NCI-H748 (cell line): ENCODE measurements at regions not wholly inside any gene's neighbourhood (a gene's known extent, or its start where the extent isn't known, plus 50 kb on each side); places are given as distances from the start of the nearest gene placed in this dataset.
A peak's percentile ranks its signal among the peaks of the same experiment; 100 is the strongest.
"Not testable (repeated sequence)": the region's sequence is repeated elsewhere in the genome, so short reads cannot be mapped to it uniquely, and the experiment has no call there.

ENCODE experiments used
- DNase-seq: peaks from one replicate; lab custom pipeline; 2025; ENCODE audit not compliant: unreplicated experiment; lab: John Stamatoyannopoulos, UW

DNA sequence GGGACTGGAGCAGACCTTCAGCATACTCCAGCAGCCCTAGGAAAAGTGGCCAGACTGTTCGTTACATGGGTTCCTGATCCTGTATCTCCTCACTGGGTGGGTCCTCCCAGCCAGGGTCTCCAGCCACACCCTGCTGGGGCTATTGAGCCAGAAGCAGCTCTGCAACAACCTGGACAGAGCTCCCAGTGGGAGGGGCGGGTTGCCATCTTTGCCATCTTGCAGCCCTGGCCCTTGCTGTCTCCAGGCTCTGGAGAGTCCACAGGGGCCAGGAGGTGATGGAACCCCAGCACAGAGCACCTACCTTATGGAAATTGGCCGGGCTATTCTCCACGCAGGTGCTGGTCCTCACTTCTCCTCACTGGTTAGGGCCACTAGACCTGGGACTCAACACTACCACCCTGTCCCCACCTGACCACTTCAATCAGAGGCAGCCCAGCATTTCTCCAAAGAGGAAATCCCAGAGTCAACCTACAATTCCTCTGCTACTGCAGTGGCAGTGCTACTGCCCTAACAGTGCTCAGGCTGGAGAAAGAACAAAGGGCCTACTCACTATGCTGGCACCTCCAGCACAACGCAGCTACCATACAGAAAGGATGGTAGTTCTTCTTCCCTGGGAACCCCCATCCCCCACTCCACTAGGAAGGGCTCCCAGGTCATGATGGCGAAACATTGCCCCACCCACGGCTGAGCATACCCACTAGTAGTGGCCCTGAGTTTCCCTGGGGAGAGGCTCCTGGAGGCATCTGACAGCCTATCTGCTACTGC, 290.2 kb upstream of the NCAM1 start:
- no peak for DNase-seq

DNA sequence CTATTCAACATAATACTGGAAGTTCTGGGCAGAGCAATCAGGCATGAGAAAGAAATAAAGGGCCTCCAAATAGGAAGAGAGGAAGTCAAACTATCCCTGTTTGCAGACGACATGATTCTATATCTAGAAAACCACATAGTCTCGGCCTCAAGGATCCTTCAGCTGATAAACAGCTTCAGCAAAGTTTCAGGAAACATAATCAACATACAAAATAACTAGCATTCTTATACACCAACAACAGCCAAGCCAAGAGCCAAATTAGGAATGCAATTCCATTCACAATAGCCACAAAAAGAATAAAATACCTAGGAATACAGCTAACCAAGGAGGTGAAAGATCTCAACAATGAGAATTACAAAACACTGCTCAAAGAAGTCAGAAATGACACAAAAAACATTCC, 287.8 kb upstream of the NCAM1 start:
- DNase-seq, result not testable (repeated sequence)

DNA sequence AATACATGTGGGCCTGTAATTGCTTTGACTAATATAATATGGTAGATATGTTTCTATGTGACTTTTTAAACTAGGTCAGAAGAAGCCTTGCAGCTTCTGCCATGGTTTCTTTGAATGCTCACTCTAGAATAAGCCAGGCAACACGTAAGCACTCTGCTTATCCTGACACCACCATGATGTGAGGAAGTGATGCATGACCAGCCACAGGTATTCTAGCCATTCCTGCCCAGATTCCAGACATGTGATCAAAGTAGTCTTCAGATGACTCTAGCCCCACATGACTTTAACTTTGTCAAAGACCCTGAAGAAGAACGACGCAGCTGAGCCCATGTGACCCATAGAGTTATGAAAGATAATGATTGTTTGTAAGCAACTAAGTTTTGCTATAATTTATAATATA, 276.1 kb upstream of the NCAM1 start:
- DNase-seq, result no peak

DNA sequence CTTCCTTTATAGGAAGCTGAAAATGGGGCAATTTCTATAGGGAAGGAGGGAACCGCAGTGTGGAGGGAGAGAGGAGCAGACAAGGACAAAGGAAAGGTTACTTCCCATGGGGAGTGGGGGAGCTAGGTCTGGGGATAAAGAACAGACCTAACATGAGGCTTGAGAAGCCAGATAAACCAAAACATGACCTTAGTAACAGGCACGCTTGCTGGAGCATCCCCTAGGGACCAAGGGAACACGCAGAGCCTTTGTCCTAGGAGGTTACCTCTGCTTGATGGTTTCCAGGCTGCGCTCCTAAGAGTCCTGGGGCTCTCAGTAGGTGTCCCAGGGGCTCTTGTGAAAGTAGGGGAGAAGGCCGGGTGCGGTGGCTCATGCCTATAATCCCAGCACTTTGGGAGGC, 271.4 kb upstream of the NCAM1 start:
- no peak for DNase-seq

DNA sequence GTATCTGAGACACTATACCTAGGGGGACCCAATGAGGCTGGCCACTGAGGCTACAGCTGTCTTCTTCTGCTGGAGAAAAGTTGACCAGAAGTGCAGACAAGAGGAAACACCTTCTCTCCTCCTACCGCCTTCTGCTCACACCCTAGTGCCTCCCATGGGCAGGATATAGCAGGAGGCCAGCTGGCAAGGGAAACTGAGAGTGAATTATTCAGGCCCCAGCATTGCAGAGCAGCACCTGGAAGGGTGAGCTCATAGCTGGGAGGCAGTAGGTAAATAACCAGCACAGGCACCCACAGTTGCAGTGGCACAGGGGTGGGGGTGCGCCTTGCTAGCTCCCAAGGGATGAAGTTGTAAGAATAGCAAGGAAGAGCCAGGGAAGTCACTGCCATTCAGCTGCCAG, 267.4 kb upstream of the NCAM1 start:
- no peak for DNase-seq

DNA sequence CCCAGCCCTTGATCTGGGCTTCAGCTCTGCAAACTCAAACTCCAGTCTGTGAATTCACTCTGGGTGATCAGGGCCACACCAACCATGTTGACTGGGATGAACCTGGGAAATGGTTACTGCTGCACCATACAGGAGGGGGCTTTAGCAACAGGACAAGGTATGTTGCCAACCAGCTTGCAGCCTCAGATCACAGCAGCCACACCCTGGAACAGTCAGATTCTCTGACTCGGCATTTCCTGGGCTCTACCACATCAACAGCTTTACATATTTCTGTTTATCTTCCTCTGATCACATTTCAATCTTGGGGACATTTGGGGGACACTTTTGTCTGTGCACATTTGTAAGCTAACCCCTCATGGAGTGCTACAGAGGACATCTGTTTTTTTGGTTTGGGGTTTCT, 267.0 kb upstream of the NCAM1 start:
- DNase-seq, result no peak

DNA sequence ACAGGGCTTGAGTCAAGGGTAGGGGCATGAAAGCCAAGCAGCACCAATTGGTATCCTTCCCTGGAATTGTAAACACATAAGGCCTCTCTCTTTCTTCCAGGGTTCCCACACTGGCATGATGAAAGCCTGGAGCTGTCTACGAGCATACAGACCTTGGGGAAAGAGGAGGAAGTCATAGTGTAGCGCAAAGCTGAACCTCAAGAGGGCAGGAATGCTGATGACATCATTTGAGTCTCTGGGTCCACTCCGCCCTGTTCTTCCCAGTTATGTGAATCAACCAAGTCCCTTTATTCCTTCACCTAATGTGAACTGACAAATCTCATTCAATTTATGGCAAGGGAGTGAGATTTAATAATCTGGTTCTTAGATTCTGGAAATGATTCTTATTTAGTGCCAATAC, 266.4 kb upstream of the NCAM1 start:
- DNase-seq, result peak; percentile 1

DNA sequence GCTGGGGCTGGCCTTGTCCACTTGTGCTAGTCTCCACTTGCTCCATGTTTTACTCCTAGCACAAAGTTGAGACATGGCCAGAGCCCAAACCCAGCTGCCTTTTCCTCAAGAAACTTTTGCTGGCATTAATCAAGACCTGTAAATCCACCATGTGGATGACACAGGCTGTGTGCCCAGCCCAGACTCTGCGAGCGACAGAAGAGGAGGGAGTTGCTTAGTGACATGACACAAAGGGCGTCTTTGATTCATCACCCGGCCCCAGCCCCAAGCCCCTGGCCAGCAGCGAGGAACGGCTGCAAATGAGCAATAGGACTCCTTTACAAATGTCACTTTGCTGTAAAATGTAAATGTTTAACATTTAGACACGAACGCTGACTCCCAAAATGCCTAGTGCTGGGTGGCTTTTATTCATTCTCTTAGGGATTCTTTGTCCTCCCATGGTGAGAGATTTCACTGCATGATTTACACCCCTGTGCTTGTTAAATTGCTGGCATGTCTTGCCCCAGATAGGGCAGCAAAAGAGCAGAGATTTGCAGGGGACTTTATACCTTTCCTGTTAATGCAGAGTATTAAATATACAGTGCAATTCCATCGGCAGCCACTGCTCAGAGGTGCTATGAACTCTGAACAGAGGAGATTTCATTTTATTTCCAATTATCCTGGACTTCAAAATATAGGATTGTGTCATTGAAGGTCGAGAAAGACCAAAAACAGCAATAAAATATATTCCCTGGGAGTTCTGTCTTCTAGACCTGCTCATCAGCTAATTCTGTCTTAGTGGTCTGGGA, 263.6 kb upstream of the NCAM1 start:
- DNase-seq, result no peak

DNA sequence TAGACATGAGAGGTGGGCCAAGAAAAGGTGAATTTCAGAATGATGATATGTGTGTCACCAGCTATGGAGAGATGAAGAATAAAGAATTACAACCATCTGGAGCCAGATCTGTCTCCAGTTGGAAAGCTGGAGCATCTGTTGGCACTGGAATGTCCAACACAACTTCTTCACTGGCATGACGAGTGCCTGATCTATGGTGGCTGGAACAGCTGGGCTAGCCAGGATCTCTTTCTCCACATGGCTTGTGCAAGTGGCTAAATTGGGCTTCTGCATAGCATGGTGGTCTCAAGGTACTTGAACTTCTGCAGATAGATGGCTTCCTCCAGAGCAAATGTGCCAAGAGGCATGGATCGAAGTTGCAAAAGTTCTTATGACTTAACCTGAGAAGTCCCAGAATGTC, 256.1 kb upstream of the NCAM1 start:
- DNase-seq, result no peak

DNA sequence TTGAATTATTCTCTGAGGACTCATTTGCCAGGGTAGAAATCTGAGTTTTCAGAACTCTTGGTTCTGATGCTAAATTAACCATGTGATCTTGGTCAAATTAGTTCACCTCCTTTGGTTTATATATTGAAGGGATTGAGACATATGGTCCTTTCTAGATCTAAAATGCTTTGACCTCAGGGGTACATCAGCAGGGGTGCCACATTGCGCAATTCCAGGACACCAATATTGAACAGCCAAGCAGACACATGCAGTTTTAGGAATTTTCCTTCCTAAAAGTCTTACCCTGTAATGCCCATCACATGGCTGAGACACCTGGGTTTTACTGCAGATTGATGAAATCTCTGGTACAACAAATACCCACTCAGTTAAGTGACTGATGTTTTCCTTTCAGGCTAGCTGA, 254.4 kb upstream of the NCAM1 start:
- no peak for DNase-seq

DNA sequence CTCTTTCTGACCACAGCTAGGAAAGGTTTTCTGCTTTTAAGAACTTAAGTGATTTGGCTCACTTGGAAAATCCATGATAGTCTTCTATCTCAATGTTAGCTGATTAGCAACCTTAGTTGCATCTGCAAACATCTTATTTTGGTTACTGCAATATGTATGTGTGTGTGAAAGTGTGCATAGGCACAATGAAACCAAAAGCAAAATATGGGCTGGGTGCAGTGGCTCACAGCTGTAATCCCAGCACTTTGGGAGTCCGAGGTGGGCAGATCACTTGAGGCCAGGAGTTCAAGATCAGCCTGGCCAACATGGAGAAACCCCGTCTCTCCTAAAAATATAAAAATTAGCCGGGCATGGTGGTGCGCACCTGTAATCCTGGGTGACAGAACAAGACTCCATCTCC, 246.9 kb upstream of the NCAM1 start:
- DNase-seq, result not testable (repeated sequence)

DNA sequence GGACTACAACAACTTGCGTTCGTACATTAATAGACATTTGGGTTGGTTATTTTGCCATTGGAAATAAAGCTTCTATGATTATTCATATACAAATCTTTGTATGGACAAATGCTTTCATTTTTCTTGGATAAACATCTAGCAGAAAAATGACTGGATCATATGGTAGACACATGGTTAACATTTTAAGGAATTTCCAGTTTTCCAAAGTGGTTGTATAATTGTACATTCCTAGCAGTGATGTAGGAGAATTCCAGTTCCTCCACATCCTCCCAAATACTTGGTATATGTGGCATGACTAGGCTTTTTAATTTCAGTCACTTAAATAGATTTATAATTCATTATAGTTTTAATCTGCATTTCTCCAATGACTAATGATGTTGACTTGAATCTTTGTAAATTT, 246.2 kb upstream of the NCAM1 start:
- no peak for DNase-seq

DNA sequence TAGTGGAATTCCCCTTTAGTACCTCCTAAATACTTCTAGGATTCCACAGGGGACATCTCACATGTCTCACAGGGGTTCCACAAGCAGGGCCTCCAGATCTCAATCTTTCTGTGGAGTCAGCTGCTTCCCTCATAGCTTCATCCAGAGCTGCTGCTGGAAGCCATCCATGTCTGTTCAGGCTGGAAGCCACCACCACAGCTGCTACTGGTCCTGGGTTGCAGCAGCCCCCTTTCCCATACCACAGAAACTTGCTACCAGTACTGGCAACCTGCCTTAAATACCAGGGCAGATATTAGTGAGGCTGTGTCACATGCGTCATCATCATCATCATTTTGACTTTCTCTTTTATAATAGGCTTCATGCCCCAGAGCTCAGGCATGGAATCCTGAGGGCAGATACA, 242.7 kb upstream of the NCAM1 start:
- DNase-seq, result no peak

DNA sequence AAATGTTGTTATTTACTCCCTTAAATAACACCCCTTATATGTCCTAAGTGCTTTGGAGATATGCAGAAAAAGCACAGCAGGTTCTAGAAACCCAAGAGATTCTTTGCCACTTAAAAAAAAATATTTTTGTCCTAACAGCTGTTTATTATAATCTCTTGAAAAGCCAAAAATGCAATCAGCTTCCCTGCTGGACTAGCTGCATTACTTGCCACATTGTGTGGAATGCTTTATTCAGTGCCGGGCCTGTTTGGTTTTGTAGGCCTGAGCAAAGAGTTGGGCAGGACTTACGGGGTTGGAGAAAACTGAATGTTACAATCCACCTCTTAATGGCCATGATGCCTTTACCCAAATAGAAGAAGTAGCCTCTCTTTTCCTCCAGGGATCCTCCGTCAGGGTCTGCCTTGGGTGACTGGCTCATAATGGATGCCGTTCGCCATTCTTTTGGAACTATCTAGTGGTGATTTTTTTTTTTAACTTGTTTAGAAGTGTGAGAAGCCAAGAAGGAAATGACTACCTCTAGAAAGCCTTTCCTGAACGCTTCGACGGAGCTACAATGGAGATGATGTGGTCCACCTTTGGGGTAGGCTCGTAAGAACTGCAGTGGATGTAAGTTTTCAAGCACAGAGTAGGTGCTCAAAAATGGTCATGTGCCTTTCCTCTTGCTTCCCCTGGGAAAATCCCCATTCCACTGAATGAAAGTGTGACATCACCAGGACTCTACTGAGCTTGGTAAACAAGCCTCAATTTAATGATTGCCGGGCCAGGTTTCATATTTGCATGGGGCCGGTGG, 241.3 kb upstream of the NCAM1 start:
- DNase-seq, result peak; percentile 6

DNA sequence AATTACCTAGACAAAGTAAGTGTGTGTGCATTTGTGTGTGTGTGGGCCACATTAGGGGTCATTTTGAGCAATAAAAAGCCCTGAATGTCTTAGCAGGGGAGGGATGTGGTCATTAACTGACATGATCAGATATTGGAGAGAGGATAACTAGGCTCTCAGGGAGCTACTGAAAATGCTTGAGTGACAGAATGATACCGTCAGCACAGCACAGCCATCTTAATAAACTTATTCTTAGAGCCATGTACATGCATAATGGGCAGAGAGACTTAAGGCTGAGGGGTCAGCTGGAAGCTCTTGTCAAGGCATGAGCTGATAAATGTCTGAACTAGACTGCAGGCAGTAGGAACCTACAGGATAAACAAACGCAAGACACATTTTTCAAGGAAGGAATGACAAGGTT, 239.1 kb upstream of the NCAM1 start:
- DNase-seq, result no peak

DNA sequence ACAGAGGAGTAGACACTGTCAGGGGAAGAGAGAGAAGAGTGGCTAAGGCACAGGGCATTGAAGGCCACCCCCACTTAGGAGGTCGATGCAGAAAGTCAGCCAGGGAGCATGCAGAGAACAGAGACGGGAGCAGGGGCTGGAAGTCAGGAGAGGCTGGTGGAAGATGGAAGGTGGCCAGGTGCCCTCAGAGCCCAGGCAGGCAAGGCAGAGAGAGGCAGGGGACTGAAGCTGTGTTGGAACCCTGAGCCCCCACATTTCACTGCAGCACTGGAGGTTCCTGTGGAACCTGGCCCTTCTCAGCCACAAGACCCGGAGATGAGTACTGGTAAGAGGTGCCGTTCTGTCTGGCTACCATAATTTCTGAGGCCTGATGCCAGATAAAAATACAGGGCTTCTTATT, 238.3 kb upstream of the NCAM1 start:
- DNase-seq, result no peak

DNA sequence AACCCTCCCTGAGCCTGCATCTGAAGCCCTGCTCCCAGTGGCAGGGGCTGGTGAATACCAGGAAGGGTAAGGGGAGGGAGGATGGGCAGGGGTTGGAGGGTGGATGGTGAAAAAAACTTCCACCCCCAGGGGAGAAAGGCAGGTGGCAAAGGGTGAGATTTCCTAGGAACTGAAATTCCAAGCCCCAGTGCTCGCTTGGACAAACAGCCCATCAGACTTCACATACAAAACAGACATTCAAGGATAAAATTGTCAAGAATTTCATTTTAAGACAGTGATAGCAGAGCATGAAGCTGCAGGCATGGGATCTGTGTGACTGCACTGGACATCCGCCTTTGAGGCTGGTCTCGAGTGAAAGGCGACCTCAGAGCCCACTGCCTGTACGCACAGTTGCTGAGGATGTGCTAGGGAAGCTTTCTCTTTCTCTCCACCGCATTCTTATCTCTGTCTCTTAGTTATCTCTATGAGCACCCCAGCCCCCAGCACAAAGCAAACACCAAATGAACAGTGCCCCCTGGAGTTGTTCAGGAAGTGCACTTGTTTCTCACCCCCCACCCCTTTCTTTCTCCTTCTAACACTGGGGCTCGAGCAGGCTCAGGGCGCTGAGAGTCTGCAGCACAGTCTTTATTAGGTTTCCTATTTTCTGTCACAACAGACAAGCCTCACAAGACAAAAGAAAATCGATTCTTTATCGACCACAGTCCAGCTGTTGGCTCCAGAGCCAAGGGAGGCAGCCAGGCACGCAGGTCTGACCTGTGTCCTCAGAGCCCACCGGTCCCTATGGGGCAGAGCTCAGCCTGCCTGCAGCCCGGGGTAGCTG, 237.3 kb upstream of the NCAM1 start:
- DNase-seq, result no peak

DNA sequence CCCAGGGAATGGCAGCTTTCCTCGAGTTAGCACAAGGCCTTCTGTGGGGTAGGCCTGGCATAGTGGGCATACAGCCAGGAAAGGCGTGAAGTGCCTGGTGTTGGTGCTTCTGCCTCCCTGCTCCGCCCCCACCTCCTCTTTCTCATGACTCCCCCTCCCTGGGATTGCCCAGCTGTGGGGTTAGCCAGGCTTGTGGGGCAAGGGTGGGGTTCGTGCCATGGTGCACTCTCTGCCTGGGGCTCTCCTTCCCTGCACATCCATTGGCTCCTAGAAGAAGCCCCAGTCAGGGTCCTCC, 236.8 kb upstream of the NCAM1 start:
- peak; percentile 38 for DNase-seq

DNA sequence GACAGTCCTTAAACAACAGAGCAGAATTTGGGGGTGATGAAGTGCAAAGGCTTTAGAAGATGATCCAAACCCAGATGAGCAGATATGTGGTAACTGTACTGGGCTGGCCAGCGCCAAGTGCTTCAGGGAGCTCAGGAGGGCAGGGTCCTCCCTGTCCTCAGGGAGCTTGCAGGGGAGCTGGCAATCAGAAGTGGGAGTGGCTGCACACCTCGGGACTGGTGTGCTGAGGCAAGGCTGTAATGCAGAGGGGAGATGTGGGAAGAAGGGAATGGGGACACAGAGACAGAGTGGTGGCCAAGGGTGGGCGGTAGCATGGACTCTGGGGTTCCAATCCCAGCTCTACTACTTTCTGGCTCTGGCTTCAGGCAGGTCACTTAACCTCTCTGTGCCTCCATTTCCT, 235.6 kb upstream of the NCAM1 start:
- DNase-seq, result no peak

DNA sequence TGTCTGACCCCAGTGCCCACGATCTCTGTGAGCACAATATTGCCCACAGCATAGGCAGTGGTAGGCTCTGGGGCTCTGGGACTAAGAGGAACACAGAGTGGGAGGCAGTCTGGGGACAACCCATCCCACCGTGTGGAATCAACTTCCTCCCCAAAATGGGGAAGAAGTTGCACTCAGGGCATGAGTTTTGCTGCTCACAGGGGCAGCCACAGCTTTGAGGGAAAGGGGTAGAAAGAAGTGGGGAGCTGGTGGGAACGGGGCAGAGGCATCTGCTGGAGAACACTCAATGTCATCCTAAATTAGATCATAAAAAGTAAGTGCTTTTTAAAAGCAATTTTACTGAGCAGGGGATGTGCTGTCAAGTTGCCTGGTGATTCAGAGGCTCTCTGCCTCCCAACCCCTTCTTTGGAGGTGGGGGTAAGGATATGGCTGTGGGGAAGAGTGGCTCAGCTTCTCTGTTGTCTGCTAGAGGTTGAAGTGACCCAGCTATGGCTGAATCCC, 233.8 kb upstream of the NCAM1 start:
- no peak for DNase-seq

DNA sequence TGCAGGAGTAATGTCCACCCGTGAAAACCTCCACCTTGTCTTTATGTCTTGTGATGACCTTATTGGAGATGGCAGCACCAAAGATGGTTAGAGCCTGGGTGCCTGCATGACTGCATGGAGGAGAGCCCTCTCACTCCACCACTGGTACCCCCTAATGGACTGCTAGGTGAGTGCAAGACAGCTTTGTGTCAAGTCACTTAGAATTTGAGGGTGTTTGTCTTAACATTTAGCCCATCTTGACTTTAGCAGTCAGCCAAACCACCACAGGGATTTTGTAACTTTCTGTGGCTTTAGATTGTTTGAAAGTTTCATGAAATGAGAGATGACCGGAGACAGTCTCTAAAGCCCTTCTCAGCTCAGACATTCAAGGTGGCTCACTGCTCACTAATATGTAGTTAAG, 232.9 kb upstream of the NCAM1 start:
- DNase-seq, result no peak
